Renal pelvis (tissue), 1 donor: ENCODE measurements at regions not wholly inside any gene's neighbourhood (a gene's known extent, or its start where the extent isn't known, plus 50 kb on each side); places are given as distances from the start of the nearest gene placed in this dataset.
"Not testable (repeated sequence)": the region's sequence is repeated elsewhere in the genome, so short reads cannot be mapped to it uniquely, and the experiment has no call there.

ENCODE experiments used
- DNase-seq: peaks from one replicate; pipeline ENCODE4 v3.0.0-alpha.2; 2013

- DNase-seq: peak; percentile 63
Observed at GRCh38 chr2:215537611-215538010, 101.7 kb upstream of the FN1 start.

GRCh38 chr2:215536510-215536909 lies 100.6 kb upstream of the FN1 start:
- DNase-seq: no peak

GRCh38 chr2:215535741-215536140 lies 99.9 kb upstream of the FN1 start:
- DNase-seq: peak; percentile 47

GRCh38 chr2:215535125-215535668 lies 99.3 kb upstream of the FN1 start:
- DNase-seq: no peak

- not testable (repeated sequence) for DNase-seq
Observed at GRCh38 chr2:215533716-215534115, 97.8 kb upstream of the FN1 start.

- no peak for DNase-seq
Observed at GRCh38 chr2:215532844-215533243, 97.0 kb upstream of the FN1 start.

- no peak for DNase-seq
Observed at GRCh38 chr2:215531284-215531683, 95.4 kb upstream of the FN1 start.

GRCh38 chr2:215530191-215530968 lies 94.5 kb upstream of the FN1 start:
- DNase-seq: no peak

- DNase-seq: no peak
Observed at GRCh38 chr2:215529271-215529670, 93.4 kb upstream of the FN1 start.

GRCh38 chr2:215528555-215528954 lies 92.7 kb upstream of the FN1 start:
- no peak for DNase-seq

- no peak for DNase-seq
Observed at GRCh38 chr2:215527736-215528135, 91.9 kb upstream of the FN1 start.

- DNase-seq: no peak
Observed at GRCh38 chr2:215526341-215526740, 90.5 kb upstream of the FN1 start.

- no peak for DNase-seq
Observed at GRCh38 chr2:215522237-215522636, 86.4 kb upstream of the FN1 start.

GRCh38 chr2:215521031-215521430 lies 85.2 kb upstream of the FN1 start:
- no peak for DNase-seq

GRCh38 chr2:215517391-215517790 lies 81.5 kb upstream of the FN1 start:
- no peak for DNase-seq

GRCh38 chr2:215514516-215514915 lies 78.6 kb upstream of the FN1 start:
- no peak for DNase-seq

GRCh38 chr2:215511454-215512346 lies 75.8 kb upstream of the FN1 start:
- no peak for DNase-seq

GRCh38 chr2:215507836-215508235 lies 72.0 kb upstream of the FN1 start:
- no peak for DNase-seq

GRCh38 chr2:215507136-215507535 lies 71.3 kb upstream of the FN1 start:
- no peak for DNase-seq

- DNase-seq: no peak
Observed at GRCh38 chr2:215506604-215506990, 70.7 kb upstream of the FN1 start.

GRCh38 chr2:215505044-215505786 lies 69.3 kb upstream of the FN1 start:
- no peak for DNase-seq

- DNase-seq: no peak
Observed at GRCh38 chr2:215504547-215504946, 68.7 kb upstream of the FN1 start.
